NAMALWA (cell line): ENCODE measurements at regions not wholly inside any gene's neighbourhood (a gene's known extent, or its start where the extent isn't known, plus 50 kb on each side); places are given as distances from the start of the nearest gene placed in this dataset.
"Not testable (repeated sequence)": the region's sequence is repeated elsewhere in the genome, so short reads cannot be mapped to it uniquely, and the experiment has no call there.

Experiments
- DNase-seq: peaks from one replicate; pipeline ENCODE4 v3.0.0-alpha.2; 2015; ENCODE audit warnings: low spot score

- no peak for DNase-seq
Observed at GRCh38 chr1:29550119-29550841, 314.0 kb downstream of the PTPRU start.

GRCh38 chr1:29549728-29550118, 313.4 kb downstream of the PTPRU start:
- not testable (repeated sequence) for DNase-seq

- no peak for DNase-seq
Observed at GRCh38 chr1:29549001-29549400, 312.7 kb downstream of the PTPRU start.

- DNase-seq = no peak
Observed at GRCh38 chr1:29548091-29548490, 311.8 kb downstream of the PTPRU start.

GRCh38 chr1:29547300-29547699, 311.0 kb downstream of the PTPRU start:
- DNase-seq = no peak

GRCh38 chr1:29546496-29546895, 310.2 kb downstream of the PTPRU start:
- no peak for DNase-seq

GRCh38 chr1:29544406-29544805, 308.1 kb downstream of the PTPRU start:
- no peak for DNase-seq

- no peak for DNase-seq
Observed at GRCh38 chr1:29543586-29543985, 307.3 kb downstream of the PTPRU start.

GRCh38 chr1:29542548-29542947, 306.2 kb downstream of the PTPRU start:
- DNase-seq = no peak

- no peak for DNase-seq
Observed at GRCh38 chr1:29541631-29542030, 305.3 kb downstream of the PTPRU start.

GRCh38 chr1:29540801-29541357, 304.6 kb downstream of the PTPRU start:
- DNase-seq = no peak

- DNase-seq = no peak
Observed at GRCh38 chr1:29539971-29540370, 303.6 kb downstream of the PTPRU start.

- DNase-seq = no peak
Observed at GRCh38 chr1:29538586-29538985, 302.3 kb downstream of the PTPRU start.

- DNase-seq = no peak
Observed at GRCh38 chr1:29532751-29533150, 296.4 kb downstream of the PTPRU start.

- no peak for DNase-seq
Observed at GRCh38 chr1:29532285-29532684, 296.0 kb downstream of the PTPRU start.

- DNase-seq = no peak
Observed at GRCh38 chr1:29531596-29531995, 295.3 kb downstream of the PTPRU start.

- no peak for DNase-seq
Observed at GRCh38 chr1:29529677-29530278, 293.5 kb downstream of the PTPRU start.

- no peak for DNase-seq
Observed at GRCh38 chr1:29527314-29528004, 291.1 kb downstream of the PTPRU start.

GRCh38 chr1:29525941-29526340, 289.6 kb downstream of the PTPRU start:
- DNase-seq = no peak

GRCh38 chr1:29524285-29525065, 288.2 kb downstream of the PTPRU start:
- DNase-seq = no peak

- DNase-seq = no peak
Observed at GRCh38 chr1:29523576-29523975, 287.3 kb downstream of the PTPRU start.

GRCh38 chr1:29523136-29523535, 286.8 kb downstream of the PTPRU start:
- no peak for DNase-seq
